Non-pigmented ciliary epithelial cell (primary cell): ENCODE measurements at regions not wholly inside any gene's neighbourhood (a gene's known extent, or its start where the extent isn't known, plus 50 kb on each side); places are given as distances from the start of the nearest gene placed in this dataset.
"Not testable (repeated sequence)": the region's sequence is repeated elsewhere in the genome, so short reads cannot be mapped to it uniquely, and the experiment has no call there.

Experiments used
- DNase-seq: peaks from one replicate; pipeline ENCODE4 v3.0.0-alpha.2; 2010; ENCODE audit warnings: low read depth

GRCh38 chrX:128769495-128769894 lies 717.3 kb upstream of the ACTRT1 start:
- DNase-seq, result no peak

GRCh38 chrX:128759745-128760144 lies 707.5 kb upstream of the ACTRT1 start:
- DNase-seq, result no peak

- no peak for DNase-seq
These were observed 707.0 kb upstream of the ACTRT1 start for GRCh38 chrX:128759177-128759576.

DNA sequence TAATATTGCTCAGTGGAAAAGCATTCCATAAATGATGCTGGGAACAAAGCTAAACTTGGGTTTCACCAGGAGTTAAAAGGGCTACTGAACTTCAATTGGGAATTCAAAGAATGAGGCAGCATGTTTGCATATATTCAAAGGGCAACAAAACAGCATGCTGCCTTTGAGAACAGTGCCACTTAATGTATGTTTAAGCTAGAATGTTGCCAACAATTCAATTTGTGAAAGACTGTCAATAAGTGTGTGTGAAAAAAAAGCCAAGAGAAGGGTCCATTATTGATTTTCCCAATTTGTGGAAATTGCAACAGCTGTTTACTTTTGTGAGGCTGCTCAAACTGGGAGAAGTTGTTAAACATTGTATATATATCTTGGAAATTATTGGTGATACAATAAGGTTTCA lies 701.9 kb upstream of the ACTRT1 start:
- no peak for DNase-seq

DNA sequence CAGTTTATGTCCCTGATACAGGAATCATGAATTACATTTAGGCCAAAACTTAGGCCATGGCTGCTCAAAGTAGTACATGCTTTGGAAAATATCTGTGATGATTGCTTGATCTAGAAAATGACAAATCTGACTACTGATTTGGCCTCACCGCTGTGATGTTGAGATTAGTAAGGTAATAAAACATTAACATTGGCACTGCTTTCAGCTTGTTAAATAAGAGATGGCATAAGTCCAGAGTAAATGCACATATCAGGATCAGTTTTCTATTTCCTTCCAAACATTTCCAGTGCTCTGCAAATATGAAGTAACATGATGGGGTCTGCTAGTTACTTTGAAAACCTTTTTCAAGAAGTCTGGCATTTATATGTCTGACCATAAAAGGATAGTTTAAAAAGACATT lies 687.3 kb upstream of the ACTRT1 start:
- no peak for DNase-seq

GRCh38 chrX:128728943-128729342 lies 676.7 kb upstream of the ACTRT1 start:
- no peak for DNase-seq

GRCh38 chrX:128717635-128718578 lies 665.7 kb upstream of the ACTRT1 start:
- no peak for DNase-seq

GRCh38 chrX:128714425-128714824 lies 662.2 kb upstream of the ACTRT1 start:
- DNase-seq, result no peak

DNA sequence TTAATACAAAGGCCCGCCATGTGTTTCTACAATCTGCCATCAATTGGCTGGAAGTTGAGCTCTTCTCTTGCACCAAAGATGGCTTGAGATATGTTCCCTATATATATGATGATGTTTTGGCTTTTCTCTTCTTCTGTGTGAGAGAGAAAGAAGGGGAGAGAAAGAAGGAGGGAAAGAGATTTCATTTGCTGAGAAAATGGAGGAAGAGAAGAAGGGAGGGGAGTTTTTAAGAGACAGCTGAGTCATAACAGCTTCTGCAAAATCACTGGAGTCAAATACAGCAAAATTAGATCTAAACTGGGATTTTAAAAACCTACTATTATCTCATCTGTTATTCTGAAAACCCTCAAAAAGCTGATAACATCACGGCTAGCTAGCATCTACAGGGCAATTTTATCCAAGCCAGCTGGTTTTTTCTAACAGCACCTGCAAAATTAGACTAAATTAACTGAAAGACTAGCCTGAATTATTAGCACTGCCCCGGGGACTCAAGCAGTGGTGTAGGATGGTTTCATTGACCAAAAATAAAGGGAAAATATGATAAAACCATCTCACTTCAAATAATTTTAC lies 647.6 kb upstream of the ACTRT1 start:
- DNase-seq, result no peak

DNA sequence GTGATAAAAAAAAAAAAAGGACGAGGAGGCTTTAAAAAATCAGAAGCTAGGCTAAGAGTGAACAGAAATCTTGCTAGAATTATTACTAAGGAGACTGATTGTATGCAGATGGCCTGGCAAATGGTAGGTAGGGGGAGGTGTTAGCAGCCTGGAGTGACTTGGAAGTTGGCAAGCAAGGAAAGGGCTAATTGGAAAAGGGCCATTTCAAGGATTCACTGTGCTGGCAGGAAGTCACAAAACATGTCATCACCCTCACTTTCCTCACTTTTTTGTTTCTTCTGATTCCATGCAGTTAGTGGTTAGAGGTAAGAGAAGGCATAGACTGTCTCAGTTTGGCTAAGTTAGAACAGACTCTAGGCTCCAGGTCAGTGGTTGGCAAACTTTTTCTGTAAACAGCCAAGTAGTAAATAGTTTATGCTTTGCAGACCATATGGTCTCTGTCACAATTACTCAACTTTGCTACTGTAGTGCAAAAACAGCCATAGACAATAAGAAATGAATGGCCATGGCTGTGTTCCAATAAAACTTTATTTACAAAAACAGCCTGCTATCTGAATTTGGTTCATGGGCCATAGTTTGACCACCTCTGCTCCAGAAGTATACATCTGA lies 646.5 kb upstream of the ACTRT1 start:
- DNase-seq, result no peak

DNA sequence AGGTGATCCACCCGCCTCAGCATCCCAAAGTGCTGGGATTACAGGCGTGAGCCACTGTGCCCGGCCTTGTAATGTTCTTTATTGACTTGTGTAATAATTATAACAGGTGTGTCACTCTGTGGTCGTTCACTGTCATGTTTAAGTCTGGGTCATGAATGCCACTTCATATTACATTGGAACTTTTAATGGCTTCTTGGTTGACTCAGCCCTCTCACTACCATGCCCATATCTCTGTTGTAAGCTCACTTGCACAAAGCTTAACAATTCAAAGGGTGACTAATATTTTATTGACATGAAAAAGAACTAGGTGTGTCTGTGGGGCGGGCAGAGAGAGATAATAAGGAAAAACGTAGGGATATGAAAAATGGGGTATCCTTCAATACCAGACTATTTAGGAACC lies 639.7 kb upstream of the ACTRT1 start:
- DNase-seq, result no peak

GRCh38 chrX:128685387-128685786 lies 633.2 kb upstream of the ACTRT1 start:
- no peak for DNase-seq

GRCh38 chrX:128676651-128677050 lies 624.4 kb upstream of the ACTRT1 start:
- DNase-seq, result peak; percentile 5

GRCh38 chrX:128674326-128675086 lies 622.3 kb upstream of the ACTRT1 start:
- not testable (repeated sequence) for DNase-seq

DNA sequence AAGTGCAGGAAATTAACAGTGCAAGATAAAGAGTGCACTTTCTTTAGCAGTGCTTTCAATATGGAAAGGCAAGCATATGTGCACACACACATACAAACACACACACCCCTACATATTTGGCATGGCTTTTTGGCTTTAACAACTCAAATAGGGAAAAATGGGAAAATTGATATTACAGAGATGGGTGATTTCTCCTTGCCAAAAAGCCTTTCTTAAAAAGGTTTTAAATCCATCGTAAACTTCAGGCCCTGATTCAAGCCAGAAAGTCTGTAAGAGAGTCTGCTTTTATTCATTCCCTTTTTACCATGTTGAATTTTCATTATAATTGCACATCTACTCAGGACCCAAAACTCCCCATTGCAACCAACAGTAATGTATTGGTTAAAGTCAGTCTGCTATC lies 612.0 kb upstream of the ACTRT1 start:
- DNase-seq, result no peak

- DNase-seq, result no peak
These were observed 601.4 kb upstream of the ACTRT1 start for GRCh38 chrX:128653524-128654060.

DNA sequence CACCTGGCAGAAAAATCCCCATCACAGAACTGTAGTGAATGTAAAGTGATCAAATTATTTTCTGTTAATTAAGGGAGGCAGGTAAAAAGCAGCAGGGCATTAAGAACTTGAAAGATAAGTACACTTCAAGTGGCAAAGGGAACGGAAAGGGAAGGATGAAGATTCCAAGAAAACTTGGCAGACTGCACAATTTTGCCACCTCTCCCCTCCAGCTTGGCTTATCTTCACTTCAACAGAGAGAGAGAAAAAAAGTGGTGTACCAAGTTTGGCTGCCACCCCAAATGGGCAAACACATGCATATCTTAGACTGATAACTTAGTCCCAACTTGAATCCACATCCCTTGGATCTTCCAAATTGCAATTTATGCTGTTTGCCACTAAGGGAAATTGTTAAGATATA lies 598.1 kb upstream of the ACTRT1 start:
- no peak for DNase-seq

GRCh38 chrX:128634754-128635153 lies 582.6 kb upstream of the ACTRT1 start:
- no peak for DNase-seq

GRCh38 chrX:128623361-128623760 lies 571.2 kb upstream of the ACTRT1 start:
- DNase-seq, result no peak

DNA sequence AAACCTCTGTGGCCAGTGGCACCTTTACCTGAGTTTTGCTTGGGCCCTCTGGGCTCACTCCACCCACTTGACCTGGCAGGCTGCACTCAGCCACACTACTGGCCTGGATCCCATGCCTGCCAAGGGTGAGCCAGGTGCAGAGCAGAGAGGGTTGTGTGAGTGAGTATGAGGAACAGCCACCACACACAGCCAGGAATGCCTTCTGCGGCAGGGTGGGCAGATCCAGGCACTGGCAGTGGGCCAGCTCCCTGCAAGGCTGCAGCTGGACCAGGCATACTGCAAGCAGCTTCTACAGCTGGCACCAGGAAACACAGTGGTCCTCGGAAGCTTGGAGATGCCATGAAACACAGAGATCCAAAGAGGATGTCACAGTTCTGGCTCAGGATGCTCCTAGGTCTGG lies 570.1 kb upstream of the ACTRT1 start:
- DNase-seq, result no peak

- DNase-seq, result no peak
These were observed 567.3 kb upstream of the ACTRT1 start for GRCh38 chrX:128619490-128619889.

DNA sequence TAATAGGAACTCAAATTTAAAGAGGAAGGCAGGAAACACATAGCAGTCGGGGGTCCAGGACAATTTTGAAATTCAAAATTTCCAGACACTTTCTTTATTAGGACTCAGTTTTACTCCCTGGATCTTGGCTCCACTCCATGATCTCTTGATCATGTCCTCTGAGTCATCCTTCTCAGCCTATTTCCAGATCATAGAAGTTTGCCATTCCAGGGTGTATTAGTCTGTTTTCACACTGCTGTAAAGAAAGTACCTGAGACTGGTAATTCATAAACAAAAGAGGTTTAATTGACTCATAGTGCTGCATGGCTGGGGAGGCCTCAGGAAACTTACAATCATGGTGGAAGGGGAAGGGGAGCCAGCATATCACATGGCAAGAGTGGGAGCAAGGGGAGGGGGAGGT lies 564.7 kb upstream of the ACTRT1 start:
- peak; percentile 30 for DNase-seq
